Mammary epithelial cell (primary cell): ENCODE measurements at regions not wholly inside any gene's neighbourhood (a gene's known extent, or its start where the extent isn't known, plus 50 kb on each side); places are given as distances from the start of the nearest gene placed in this dataset.

Experiments
- CTCF ChIP-seq, 2 donors: IDR thresholded peaks in 1 of 2; conservative IDR thresholded peaks in 1 of 2; 2 replicates each; pipeline ENCODE4 v1.5.1; 2011 to 2012; ENCODE audit warnings: inconsistent platforms in 2 of 2, low read length in 2 of 2, mild to moderate bottlenecking in 2 of 2, control low read depth in 1 of 2, low read depth in 1 of 2; ENCODE audit not compliant: insufficient read depth in 1 of 2; ENCODE audit errors: extremely low read depth in 1 of 2
- EZH2 ChIP-seq: IDR thresholded peaks from 2 replicates; pipeline ENCODE4 v1.6.1; 2012; ENCODE audit warnings: low read length, inconsistent platforms, borderline replicate concordance

DNA sequence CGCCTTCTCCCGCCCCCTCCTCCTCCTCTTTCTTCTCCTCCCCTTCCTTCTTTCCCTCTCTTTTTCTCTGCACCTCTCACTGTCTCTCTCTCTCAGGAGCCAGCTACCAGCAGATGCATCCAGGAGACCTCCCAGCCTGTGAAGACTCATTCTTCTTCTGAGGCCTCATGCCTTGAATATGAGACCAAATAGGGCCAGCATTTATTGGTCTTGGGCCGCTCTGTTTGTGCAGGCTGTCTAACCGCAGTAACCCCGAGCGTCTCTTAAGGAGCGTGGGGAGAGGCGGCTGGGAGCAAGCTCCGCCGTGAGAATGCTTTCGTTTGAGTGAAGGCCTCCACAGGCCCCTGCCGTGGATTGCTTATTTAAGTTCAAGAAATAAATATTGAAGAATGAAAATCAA lies 167.0 kb downstream of the NUFIP1 start:
- no peak for TF ChIP-seq CTCF (conservative IDR thresholded peaks at IDR 0.05 in 1 of 2, IDR thresholded peaks at IDR 0.05 in 1 of 2; ENCODE audit: extremely low read depth in 1 of 2, insufficient read depth in 1 of 2, low read depth in 1 of 2, low read length in 2 of 2)
- TF ChIP-seq EZH2, result no peak
